ENCODE measurements at regions not wholly inside any gene's neighbourhood (a gene's known extent, or its start where the extent isn't known, plus 50 kb on each side); places are given as distances from the start of the nearest gene placed in this dataset.

DNA sequence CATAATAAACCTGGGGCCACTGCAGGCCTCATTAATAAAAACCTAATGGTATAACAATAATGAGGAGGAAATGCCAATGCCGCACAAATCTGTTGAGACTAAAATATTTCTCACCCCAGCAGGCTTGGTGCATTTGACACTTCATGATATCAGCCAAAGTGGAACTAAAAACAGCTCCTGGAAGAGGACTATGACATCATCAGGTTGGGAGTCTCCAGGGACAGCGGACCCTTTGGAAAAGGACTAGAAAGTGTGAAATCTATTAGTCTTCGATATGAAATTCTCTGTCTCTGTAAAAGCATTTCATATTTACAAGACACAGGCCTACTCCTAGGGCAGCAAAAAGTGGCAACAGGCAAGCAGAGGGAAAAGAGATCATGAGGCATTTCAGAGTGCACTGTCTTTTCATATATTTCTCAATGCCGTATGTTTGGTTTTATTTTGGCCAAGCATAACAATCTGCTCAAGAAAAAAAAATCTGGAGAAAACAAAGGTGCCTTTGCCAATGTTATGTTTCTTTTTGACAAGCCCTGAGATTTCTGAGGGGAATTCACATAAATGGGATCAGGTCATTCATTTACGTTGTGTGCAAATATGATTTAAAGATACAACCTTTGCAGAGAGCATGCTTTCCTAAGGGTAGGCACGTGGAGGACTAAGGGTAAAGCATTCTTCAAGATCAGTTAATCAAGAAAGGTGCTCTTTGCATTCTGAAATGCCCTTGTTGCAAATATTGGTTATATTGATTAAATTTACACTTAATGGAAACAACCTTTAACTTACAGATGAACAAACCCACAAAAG is 580.9 kb upstream of the TMEFF2 start:
- DNase-seq (ENCODE audit: low read depth, low spot score) (no peak), ATAC-seq (no peak), FAIRE-seq (no peak)
- Histone ChIP-seq H3K27ac (ENCODE audit: control insufficient read depth, insufficient read depth) (no peak overlapping the region), H3K27me3 (replicated peaks in 1 of 2; ENCODE audit: control insufficient read depth in 2 of 2, insufficient read depth in 2 of 2, low read length in 1 of 2) (no peaks in the 10 kb centered on the region), H3K9me3 (replicated peaks; ENCODE audit: control insufficient read depth, insufficient read depth, low read length) (no peaks in the 10 kb centered on the region), H3K36me3 (ENCODE audit: control insufficient read depth in 2 of 2, insufficient read depth in 2 of 2, low read length in 1 of 2) (no peaks in the 10 kb centered on the region), H3K4me3 (no peak overlapping the region), H3K9ac (ENCODE audit: control insufficient read depth, insufficient read depth, low read length) (no peak overlapping the region), H3K79me2 (ENCODE audit: control insufficient read depth, insufficient read depth, low read length) (no peaks in the 10 kb centered on the region), H3K4me2 (ENCODE audit: control insufficient read depth, insufficient read depth) (no peak overlapping the region), H3K4me1 (ENCODE audit: control insufficient read depth, insufficient read depth, low read length) (no peaks in the 10 kb centered on the region), H2AFZ (ENCODE audit: control insufficient read depth, low read depth, low read length) (no peak overlapping the region), H4K20me1 (ENCODE audit: control insufficient read depth, insufficient read depth) (no peaks in the 10 kb centered on the region)
- ChIA-PET RAD21 (ENCODE audit: unreplicated experiment) (no interaction called here), POLR2A (no interaction called here), CTCF (no interaction called here), SMC1A (ENCODE audit: uncharacterized antibody, unreplicated experiment) (no interaction called here)
- BruUV-seq (replicated peaks), result no TSS peak
- in situ Hi-C loops (cut with MboI), result no loop called here
- TF ChIP-seq CBX3 (IDR thresholded peaks at IDR 0.05; ENCODE audit: borderline replicate concordance, low read depth) (no peak), SIX5 (IDR thresholded peaks at IDR 0.05; ENCODE audit: low read depth, low read length, severe bottlenecking) (no peak)
- intact Hi-C loops (cut with micrococcal nuclease; ENCODE audit: unreplicated experiment), result no loop called here
- WGBS (ENCODE audit: insufficient coverage, insufficient replicate concordance, low lambda C conversion rate, missing lambda C conversion rate), result 29% methylated on average over 6 of the region's 6 CpGs

DNA sequence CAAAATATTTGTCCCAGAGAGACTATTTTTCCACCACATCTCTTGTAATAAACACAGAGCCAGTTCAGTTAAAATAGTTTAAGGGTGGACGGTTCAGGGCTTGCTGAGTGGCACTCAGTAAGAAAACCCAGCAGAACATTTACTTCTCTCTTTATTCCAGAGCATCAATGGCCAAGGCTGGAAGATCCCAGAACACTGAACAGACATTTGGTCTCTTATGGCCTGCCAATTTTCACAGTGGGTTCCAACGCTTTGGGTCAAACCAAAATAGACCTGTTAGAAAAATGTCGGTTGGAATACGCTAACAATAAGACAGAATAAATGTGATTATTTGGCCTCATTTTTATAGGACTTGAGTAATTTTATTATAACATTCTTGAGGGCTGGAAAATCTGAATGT is 580.3 kb upstream of the TMEFF2 start:
- intact Hi-C loops (cut with micrococcal nuclease; ENCODE audit: unreplicated experiment), result no loop called here
- WGBS (ENCODE audit: insufficient coverage, insufficient replicate concordance, low lambda C conversion rate, missing lambda C conversion rate), result 53% methylated on average over 4 of the region's 4 CpGs
- no peak overlapping the region for H2AFZ ChIP-seq (ENCODE audit: control insufficient read depth, low read depth, low read length)
- no peak for TF ChIP-seq KDM1A (IDR thresholded peaks at IDR 0.05; ENCODE audit: borderline replicate concordance)
- TF ChIP-seq, protein P1, sequence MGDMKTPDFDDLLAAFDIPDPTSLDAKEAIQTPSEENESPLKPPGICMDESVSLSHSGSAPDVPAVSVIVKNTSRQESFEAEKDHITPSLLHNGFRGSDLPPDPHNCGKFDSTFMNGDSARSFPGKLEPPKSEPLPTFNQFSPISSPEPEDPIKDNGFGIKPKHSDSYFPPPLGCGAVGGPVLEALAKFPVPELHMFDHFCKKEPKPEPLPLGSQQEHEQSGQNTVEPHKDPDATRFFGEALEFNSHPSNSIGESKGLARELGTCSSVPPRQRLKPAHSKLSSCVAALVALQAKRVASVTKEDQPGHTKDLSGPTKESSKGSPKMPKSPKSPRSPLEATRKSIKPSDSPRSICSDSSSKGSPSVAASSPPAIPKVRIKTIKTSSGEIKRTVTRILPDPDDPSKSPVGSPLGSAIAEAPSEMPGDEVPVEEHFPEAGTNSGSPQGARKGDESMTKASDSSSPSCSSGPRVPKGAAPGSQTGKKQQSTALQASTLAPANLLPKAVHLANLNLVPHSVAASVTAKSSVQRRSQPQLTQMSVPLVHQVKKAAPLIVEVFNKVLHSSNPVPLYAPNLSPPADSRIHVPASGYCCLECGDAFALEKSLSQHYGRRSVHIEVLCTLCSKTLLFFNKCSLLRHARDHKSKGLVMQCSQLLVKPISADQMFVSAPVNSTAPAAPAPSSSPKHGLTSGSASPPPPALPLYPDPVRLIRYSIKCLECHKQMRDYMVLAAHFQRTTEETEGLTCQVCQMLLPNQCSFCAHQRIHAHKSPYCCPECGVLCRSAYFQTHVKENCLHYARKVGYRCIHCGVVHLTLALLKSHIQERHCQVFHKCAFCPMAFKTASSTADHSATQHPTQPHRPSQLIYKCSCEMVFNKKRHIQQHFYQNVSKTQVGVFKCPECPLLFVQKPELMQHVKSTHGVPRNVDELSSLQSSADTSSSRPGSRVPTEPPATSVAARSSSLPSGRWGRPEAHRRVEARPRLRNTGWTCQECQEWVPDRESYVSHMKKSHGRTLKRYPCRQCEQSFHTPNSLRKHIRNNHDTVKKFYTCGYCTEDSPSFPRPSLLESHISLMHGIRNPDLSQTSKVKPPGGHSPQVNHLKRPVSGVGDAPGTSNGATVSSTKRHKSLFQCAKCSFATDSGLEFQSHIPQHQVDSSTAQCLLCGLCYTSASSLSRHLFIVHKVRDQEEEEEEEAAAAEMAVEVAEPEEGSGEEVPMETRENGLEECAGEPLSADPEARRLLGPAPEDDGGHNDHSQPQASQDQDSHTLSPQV (IDR thresholded peaks at IDR 0.05), result no peak
- TF ChIP-seq SP1 (IDR thresholded peaks at IDR 0.05; ENCODE audit: low read depth, low read length), result no peak
- no peak for TF ChIP-seq PML (IDR thresholded peaks at IDR 0.05; ENCODE audit: low read length)
- TF ChIP-seq ZNF384 (IDR thresholded peaks at IDR 0.05; ENCODE audit: borderline replicate concordance, low read depth, low read length), result no peak
- TF ChIP-seq IRF4 (IDR thresholded peaks at IDR 0.05; ENCODE audit: low read depth, low read length), result no peak
- TF ChIP-seq, protein P2, sequence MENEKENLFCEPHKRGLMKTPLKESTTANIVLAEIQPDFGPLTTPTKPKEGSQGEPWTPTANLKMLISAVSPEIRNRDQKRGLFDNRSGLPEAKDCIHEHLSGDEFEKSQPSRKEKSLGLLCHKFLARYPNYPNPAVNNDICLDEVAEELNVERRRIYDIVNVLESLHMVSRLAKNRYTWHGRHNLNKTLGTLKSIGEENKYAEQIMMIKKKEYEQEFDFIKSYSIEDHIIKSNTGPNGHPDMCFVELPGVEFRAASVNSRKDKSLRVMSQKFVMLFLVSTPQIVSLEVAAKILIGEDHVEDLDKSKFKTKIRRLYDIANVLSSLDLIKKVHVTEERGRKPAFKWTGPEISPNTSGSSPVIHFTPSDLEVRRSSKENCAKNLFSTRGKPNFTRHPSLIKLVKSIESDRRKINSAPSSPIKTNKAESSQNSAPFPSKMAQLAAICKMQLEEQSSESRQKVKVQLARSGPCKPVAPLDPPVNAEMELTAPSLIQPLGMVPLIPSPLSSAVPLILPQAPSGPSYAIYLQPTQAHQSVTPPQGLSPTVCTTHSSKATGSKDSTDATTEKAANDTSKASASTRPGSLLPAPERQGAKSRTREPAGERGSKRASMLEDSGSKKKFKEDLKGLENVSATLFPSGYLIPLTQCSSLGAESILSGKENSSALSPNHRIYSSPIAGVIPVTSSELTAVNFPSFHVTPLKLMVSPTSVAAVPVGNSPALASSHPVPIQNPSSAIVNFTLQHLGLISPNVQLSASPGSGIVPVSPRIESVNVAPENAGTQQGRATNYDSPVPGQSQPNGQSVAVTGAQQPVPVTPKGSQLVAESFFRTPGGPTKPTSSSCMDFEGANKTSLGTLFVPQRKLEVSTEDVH (IDR thresholded peaks at IDR 0.05; ENCODE audit: low read depth, partially characterized antibody), result no peak

More for the DNA sequence above, 580.3 kb upstream of the TMEFF2 start:
- no peak for DNase-seq (ENCODE audit: low read depth, low spot score)
- ChIA-PET RAD21 (ENCODE audit: unreplicated experiment) (no interaction called here), POLR2A (no interaction called here), CTCF (no interaction called here), SMC1A (ENCODE audit: uncharacterized antibody, unreplicated experiment) (no interaction called here)
- Histone ChIP-seq H3K79me2 (ENCODE audit: control insufficient read depth, insufficient read depth, low read length) (no peaks in the 10 kb centered on the region), H3K9me3 (replicated peaks; ENCODE audit: control insufficient read depth, insufficient read depth, low read length) (no peaks in the 10 kb centered on the region), H3K27ac (ENCODE audit: control insufficient read depth, insufficient read depth) (no peak overlapping the region), H3K36me3 (ENCODE audit: control insufficient read depth in 2 of 2, insufficient read depth in 2 of 2, low read length in 1 of 2) (no peaks in the 10 kb centered on the region), H3K4me2 (ENCODE audit: control insufficient read depth, insufficient read depth) (no peak overlapping the region), H3K9ac (ENCODE audit: control insufficient read depth, insufficient read depth, low read length) (no peak overlapping the region), H3K27me3 (replicated peaks in 1 of 2; ENCODE audit: control insufficient read depth in 2 of 2, insufficient read depth in 2 of 2, low read length in 1 of 2) (no peaks in the 10 kb centered on the region), H4K20me1 (ENCODE audit: control insufficient read depth, insufficient read depth) (no peaks in the 10 kb centered on the region), H3K4me1 (ENCODE audit: control insufficient read depth, insufficient read depth, low read length) (no peaks in the 10 kb centered on the region), H3K4me3 (no peak overlapping the region)
- FAIRE-seq, result no peak
- in situ Hi-C loops (cut with MboI), result no loop called here
- BruUV-seq (replicated peaks), result no TSS peak
- ATAC-seq, result no peak

Data from GM12878 (cell line).